ENCODE measurements at regions not wholly inside any gene's neighbourhood (a gene's known extent, or its start where the extent isn't known, plus 50 kb on each side); places are given as distances from the start of the nearest gene placed in this dataset.

GRCh38 chr4:117771647-117772337 lies 262.5 kb upstream of the NDST3 start:
- BruUV-seq (replicated peaks) = no TSS peak
- no peaks in the 10 kb centered on the region for H3K9me3 ChIP-seq (ENCODE audit: insufficient read depth, low read depth)
- H3K4me3 ChIP-seq = no peak overlapping the region
- H3K27me3 ChIP-seq (ENCODE audit: insufficient read depth, low read depth) = no peaks in the 10 kb centered on the region
- CTCF ChIA-PET = no interaction called here
- no peak for TF ChIP-seq EZH2 (IDR thresholded peaks at IDR 0.05; ENCODE audit: low read depth)
- TF ChIP-seq CTCF (conservative IDR thresholded peaks at IDR 0.05) = peak; percentile 22; the same call in 1 of the 2 replicates
- no peak overlapping the region for H2AFZ ChIP-seq
- POLR2A ChIA-PET (ENCODE audit: unreplicated experiment) = no interaction called here
- no peaks in the 10 kb centered on the region for H4K20me1 ChIP-seq (ENCODE audit: insufficient read depth)
- intact Hi-C loops (cut with micrococcal nuclease; ENCODE audit: unreplicated experiment) = no loop called here
- no peak overlapping the region for H3K4me2 ChIP-seq
- no peaks in the 10 kb centered on the region for H3F3A ChIP-seq (ENCODE audit: insufficient read depth, low read depth)
- H3K4me1 ChIP-seq (replicated peaks; ENCODE audit: insufficient read depth) = no peaks in the 10 kb centered on the region
- H3K79me2 ChIP-seq (ENCODE audit: low read depth) = no peaks in the 10 kb centered on the region
- DNase-seq = no peak
- H3K9me2 ChIP-seq (ENCODE audit: insufficient read depth) = no peaks in the 10 kb centered on the region
- H3K27ac ChIP-seq = no peak overlapping the region
- H3K36me3 ChIP-seq (ENCODE audit: low read depth) = no peaks in the 10 kb centered on the region

- Histone ChIP-seq H4K20me1 (ENCODE audit: insufficient read depth) (no peaks in the 10 kb centered on the region), H2AFZ (no peak overlapping the region), H3K9me2 (ENCODE audit: insufficient read depth) (no peaks in the 10 kb centered on the region), H3K79me2 (ENCODE audit: low read depth) (no peaks in the 10 kb centered on the region), H3K4me2 (no peak overlapping the region), H3K27ac (no peak overlapping the region), H3K4me1 (replicated peaks; ENCODE audit: insufficient read depth) (no peaks in the 10 kb centered on the region), H3K9me3 (ENCODE audit: insufficient read depth, low read depth) (no peaks in the 10 kb centered on the region), H3K4me3 (no peak overlapping the region), H3K27me3 (ENCODE audit: insufficient read depth, low read depth) (no peaks in the 10 kb centered on the region), H3K36me3 (ENCODE audit: low read depth) (no peaks in the 10 kb centered on the region), H3F3A (ENCODE audit: insufficient read depth, low read depth) (no peaks in the 10 kb centered on the region)
- DNase-seq = no peak
- no peak for TF ChIP-seq EZH2 (IDR thresholded peaks at IDR 0.05; ENCODE audit: low read depth)
- TF ChIP-seq CTCF (conservative IDR thresholded peaks at IDR 0.05) = no peak
- no TSS peak for BruUV-seq (replicated peaks)
- ChIA-PET CTCF (no interaction called here), POLR2A (ENCODE audit: unreplicated experiment) (no interaction called here)
- intact Hi-C loops (cut with micrococcal nuclease; ENCODE audit: unreplicated experiment) = no loop called here
Measured at GRCh38 chr4:117773064-117773936, 261.0 kb upstream of the NDST3 start.

GRCh38 chr4:117777721-117778120 lies 256.6 kb upstream of the NDST3 start:
- intact Hi-C loops (cut with micrococcal nuclease; ENCODE audit: unreplicated experiment) = no loop called here
- H3K4me1 ChIP-seq (replicated peaks; ENCODE audit: insufficient read depth) = no peaks in the 10 kb centered on the region
- peak in 1 of 2 experiments; percentile 2 for DNase-seq
- H3K9me2 ChIP-seq (ENCODE audit: insufficient read depth) = no peaks in the 10 kb centered on the region
- no peaks in the 10 kb centered on the region for H4K20me1 ChIP-seq (ENCODE audit: insufficient read depth)
- ChIA-PET POLR2A (ENCODE audit: unreplicated experiment) (no interaction called here), CTCF (no interaction called here)
- no peaks in the 10 kb centered on the region for H3K36me3 ChIP-seq (ENCODE audit: low read depth)
- H3K27ac ChIP-seq = no peak overlapping the region
- no peaks in the 10 kb centered on the region for H3F3A ChIP-seq (ENCODE audit: insufficient read depth, low read depth)
- no peaks in the 10 kb centered on the region for H3K9me3 ChIP-seq (ENCODE audit: insufficient read depth, low read depth)
- BruUV-seq (replicated peaks) = no TSS peak
- H3K79me2 ChIP-seq (ENCODE audit: low read depth) = no peaks in the 10 kb centered on the region
- TF ChIP-seq EZH2 (IDR thresholded peaks at IDR 0.05; ENCODE audit: low read depth) (no peak), CTCF (conservative IDR thresholded peaks at IDR 0.05) (no peak)
- no peak overlapping the region for H3K4me2 ChIP-seq
- H3K27me3 ChIP-seq (ENCODE audit: insufficient read depth, low read depth) = no peaks in the 10 kb centered on the region
- no peak overlapping the region for H3K4me3 ChIP-seq
- H2AFZ ChIP-seq = no peak overlapping the region

Measured in PC-9 (cell line).